ENCODE measurements at regions not wholly inside any gene's neighbourhood (a gene's known extent, or its start where the extent isn't known, plus 50 kb on each side); places are given as distances from the start of the nearest gene placed in this dataset.

- no TSS peak for BruUV-seq (replicated peaks)
- no peaks in the 10 kb centered on the region for H3K9me3 ChIP-seq (ENCODE audit: control insufficient read depth in 1 of 2, insufficient read depth in 1 of 2, low read depth in 1 of 2, low read length in 2 of 2)
- no peaks in the 10 kb centered on the region for H3K9me2 ChIP-seq (ENCODE audit: insufficient read depth)
- POLR2A ChIA-PET = no interaction called here
- TF ChIP-seq CTCF (IDR thresholded peaks at IDR 0.05 in 2 of 3, conservative IDR thresholded peaks at IDR 0.05 in 1 of 3; ENCODE audit: borderline replicate concordance in 1 of 3, insufficient read depth in 1 of 3, low read depth in 2 of 3, low read length in 2 of 3) (peak in 2 of 3 experiments; percentile 37 to 51; a peak in 4 of 6 replicates), ATF3 (IDR thresholded peaks at IDR 0.05) (no peak), YY1 (IDR thresholded peaks at IDR 0.05; ENCODE audit: extremely low read depth, insufficient replicate concordance, low read depth, low read length) (no peak), POLR2AphosphoS5 (IDR thresholded peaks at IDR 0.05; ENCODE audit: low read depth, low read length) (no peak), ZBTB33 (IDR thresholded peaks at IDR 0.05; ENCODE audit: extremely low read depth, insufficient replicate concordance, low read length) (no peak), RAD21 (IDR thresholded peaks at IDR 0.05; ENCODE audit: low read depth) (peak; percentile 30; the same call in 1 of the 2 replicates), SRF (IDR thresholded peaks at IDR 0.05; ENCODE audit: low read depth) (no peak)
- H3K4me2 ChIP-seq (ENCODE audit: low read length) = no peak overlapping the region
- no peak overlapping the region for H3K27ac ChIP-seq (ENCODE audit: low read depth, low read length)
- no peaks in the 10 kb centered on the region for H3K27me3 ChIP-seq (ENCODE audit: insufficient read depth, low read length)
- H3K4me3 ChIP-seq (replicated peaks in 1 of 2; ENCODE audit: low read depth in 1 of 2, low read length in 2 of 2) = no peak overlapping the region
- ATAC-seq = peak; percentile 82
- CTCF ChIA-PET = no interaction called here
- no peak overlapping the region for H3K9ac ChIP-seq (ENCODE audit: low read length)
- no peak overlapping the region for H2AFZ ChIP-seq (ENCODE audit: low read depth, low read length, poor library complexity, severe bottlenecking)
- RAD21 ChIA-PET (ENCODE audit: low non-redundant PET in 1 of 2, low total read pairs in 2 of 2, uncharacterized antibody in 2 of 2, unreplicated experiment in 2 of 2) = no interaction called here
- H3K36me3 ChIP-seq (ENCODE audit: control insufficient read depth in 1 of 2, insufficient read depth in 2 of 2, low read length in 2 of 2) = no peaks in the 10 kb centered on the region
- no peaks in the 10 kb centered on the region for H3K4me1 ChIP-seq (ENCODE audit: control insufficient read depth in 1 of 2, insufficient read depth in 2 of 2, low read length in 2 of 2)
- intact Hi-C loops (cut with micrococcal nuclease) = no loop called here
- H4K20me1 ChIP-seq (ENCODE audit: insufficient read depth) = no peaks in the 10 kb centered on the region
- no peaks in the 10 kb centered on the region for H3K79me2 ChIP-seq (ENCODE audit: insufficient read depth, low read length)
- DNase-seq (ENCODE audit: low read depth, low spot score) = peak; percentile 23
Observed at GRCh38 chr20:11585752-11586352, 331.8 kb upstream of the BTBD3 start.
